Mesendoderm (in vitro differentiated cells): ENCODE measurements at regions not wholly inside any gene's neighbourhood (a gene's known extent, or its start where the extent isn't known, plus 50 kb on each side); places are given as distances from the start of the nearest gene placed in this dataset.

Source experiments
- DNase-seq: peaks from one replicate; pipeline ENCODE4 v3.0.0; 2013
- H2AK5ac ChIP-seq: 2 replicates; pipeline ENCODE4 v1.6.1; 2013; ENCODE audit warnings: low read length, inconsistent platforms
- H2BK120ac ChIP-seq: 2 replicates; pipeline ENCODE4 v1.6.1; 2013; ENCODE audit warnings: low read depth, mild to moderate bottlenecking, low read length, moderate library complexity, mixed read lengths
- H2BK15ac ChIP-seq: replicated peaks from 2 replicates; pipeline ENCODE4 v1.6.1; 2013; ENCODE audit warnings: low read depth, mild to moderate bottlenecking, moderate library complexity
- H2BK5ac ChIP-seq: 2 replicates; pipeline ENCODE4 v1.6.1; 2013; ENCODE audit warnings: low read length, inconsistent platforms
- H3K18ac ChIP-seq: 2 replicates; pipeline ENCODE4 v1.6.1; 2013; ENCODE audit warnings: mild to moderate bottlenecking, low read length, mixed read lengths
- H3K23ac ChIP-seq: one replicate; pipeline ENCODE4 v1.6.1; 2013; ENCODE audit warnings: low read length
- H3K27ac ChIP-seq: 2 replicates; pipeline ENCODE4 v1.5.1; 2013; ENCODE audit warnings: low read depth, mild to moderate bottlenecking, inconsistent platforms, low read length, moderate library complexity
- H3K27me3 ChIP-seq: 2 replicates; pipeline ENCODE4 v1.6.1; 2013; ENCODE audit warnings: low read length, control low read depth, mild to moderate bottlenecking, inconsistent platforms; ENCODE audit not compliant: insufficient read depth, poor library complexity
- H3K36me3 ChIP-seq: 2 replicates; pipeline ENCODE4 v1.6.1; 2013; ENCODE audit warnings: low read length, inconsistent platforms; ENCODE audit not compliant: control insufficient read depth, insufficient read depth
- H3K4ac ChIP-seq: one replicate; pipeline ENCODE4 v1.6.1; 2013; ENCODE audit warnings: low read depth, mild to moderate bottlenecking, low read length, moderate library complexity
- H3K4me1 ChIP-seq: 2 replicates; pipeline ENCODE4 v1.6.1; 2013; ENCODE audit warnings: low read depth, low read length, inconsistent platforms; ENCODE audit not compliant: control insufficient read depth
- H3K4me2 ChIP-seq: 2 replicates; pipeline ENCODE4 v1.6.1; 2013; ENCODE audit warnings: low read length
- H3K4me3 ChIP-seq: 2 replicates; pipeline ENCODE4 v1.5.1; 2013; ENCODE audit warnings: mild to moderate bottlenecking, low read length
- H3K56ac ChIP-seq: one replicate; pipeline ENCODE4 v1.6.1; 2013; ENCODE audit warnings: low read length
- H3K79me1 ChIP-seq: 2 replicates; pipeline ENCODE4 v1.6.1; 2013; ENCODE audit warnings: low read length, inconsistent platforms
- H3K79me2 ChIP-seq: 2 replicates; pipeline ENCODE4 v1.6.1; 2013; ENCODE audit warnings: mild to moderate bottlenecking, low read length; ENCODE audit not compliant: control insufficient read depth, insufficient read depth
- H3K9ac ChIP-seq: 2 replicates; pipeline ENCODE4 v1.6.1; 2013; ENCODE audit warnings: low read length, inconsistent platforms
- H4K5ac ChIP-seq: one replicate; pipeline ENCODE4 v1.6.1; 2013; ENCODE audit warnings: low read length
- H4K8ac ChIP-seq: one replicate; pipeline ENCODE4 v1.6.1; 2013; ENCODE audit warnings: low read depth, mild to moderate bottlenecking, control low read depth, low read length, moderate library complexity
- WGBS: extraction: QIAGEN DNeasy Blood & Tissue Kit; methylation state at CpG from one replicate; pipeline ENCODE4 v1.1.7; 2013; ENCODE audit warnings: low lambda C conversion rate, missing lambda C conversion rate; ENCODE audit not compliant: insufficient coverage; ENCODE audit errors: extremely low coverage; 5-methylcytosine and 5-hydroxymethylcytosine counted together

DNA sequence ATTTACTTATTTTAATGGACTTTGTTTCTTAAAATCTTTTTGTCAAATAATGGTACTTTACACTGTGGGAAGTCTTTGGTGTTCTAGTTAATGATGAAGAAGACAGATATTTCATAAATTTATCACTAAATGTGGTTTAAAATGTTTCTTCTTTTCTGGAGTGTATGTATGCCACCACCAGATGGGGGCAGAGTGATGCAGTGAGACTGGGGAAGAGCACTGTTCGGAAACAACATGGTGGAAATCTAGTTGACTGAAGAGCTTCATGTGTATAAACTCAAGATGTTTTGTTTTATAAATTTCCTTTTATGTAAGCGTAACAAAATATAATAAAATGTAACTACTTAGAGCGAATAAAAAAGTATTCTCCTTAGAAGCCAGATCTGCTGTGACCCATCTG lies 195.1 kb downstream of the KCNE4 start:
- no peak overlapping the region for H3K18ac ChIP-seq
- no peak overlapping the region for H2BK120ac ChIP-seq
- no peaks in the 10 kb centered on the region for H3K36me3 ChIP-seq
- peak; percentile 57 for DNase-seq
- WGBS = no CpG with 5 or more reads among the region's 3 CpGs
- no peak overlapping the region for H3K4me3 ChIP-seq
- no peak overlapping the region for H2AK5ac ChIP-seq
- H3K56ac ChIP-seq = no peak overlapping the region
- no peak overlapping the region for H4K8ac ChIP-seq
- H3K23ac ChIP-seq = no peak overlapping the region
- H2BK5ac ChIP-seq = no peak overlapping the region
- no peak overlapping the region for H3K27ac ChIP-seq
- H3K9ac ChIP-seq = no peak overlapping the region
- H3K4me1 ChIP-seq = no peaks in the 10 kb centered on the region
- H3K4me2 ChIP-seq = no peak overlapping the region
- no peak overlapping the region for H3K4ac ChIP-seq
- H3K79me2 ChIP-seq = no peaks in the 10 kb centered on the region
- H4K5ac ChIP-seq = no peak overlapping the region
- no peaks in the 10 kb centered on the region for H3K27me3 ChIP-seq
- H2BK15ac ChIP-seq = no peak overlapping the region
- H3K79me1 ChIP-seq = no peaks in the 10 kb centered on the region

DNA sequence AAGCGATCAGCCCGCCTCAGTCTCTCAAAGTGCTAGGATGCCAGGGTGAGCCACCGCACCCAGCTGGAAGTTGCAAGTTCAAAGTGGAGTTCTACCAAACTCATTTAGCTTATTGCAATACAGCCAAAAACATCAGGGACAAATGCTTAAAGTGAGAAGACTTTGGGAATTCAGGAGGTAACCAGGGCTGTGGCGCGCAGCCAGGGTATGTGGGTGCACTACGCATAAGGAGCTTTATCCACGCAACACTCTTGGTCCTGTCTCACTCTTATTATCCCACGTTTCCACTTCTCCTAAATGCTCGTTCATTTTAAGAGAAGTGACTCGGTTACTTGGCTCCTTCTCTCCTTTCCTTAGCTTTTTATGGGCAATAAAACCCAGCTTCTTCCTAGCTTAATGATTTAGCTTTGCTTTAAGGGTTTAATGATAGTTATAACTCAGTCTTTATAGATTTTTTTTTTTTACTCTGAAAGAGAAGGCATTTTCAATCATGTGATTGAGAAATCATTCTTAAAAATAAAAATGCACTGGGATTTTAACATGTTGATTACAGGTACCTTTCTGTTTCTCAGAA lies 199.8 kb downstream of the KCNE4 start:
- Histone ChIP-seq H4K8ac (no peak overlapping the region), H3K4me1 (no peaks in the 10 kb centered on the region), H3K4me2 (no peak overlapping the region), H4K5ac (no peak overlapping the region), H3K4ac (no peak overlapping the region), H3K4me3 (no peak overlapping the region), H3K18ac (no peak overlapping the region), H2BK5ac (no peak overlapping the region), H3K27me3 (no peaks in the 10 kb centered on the region), H3K27ac (no peak overlapping the region), H3K79me1 (no peaks in the 10 kb centered on the region), H3K36me3 (no peaks in the 10 kb centered on the region), H3K9ac (no peak overlapping the region), H2AK5ac (no peak overlapping the region), H3K56ac (no peak overlapping the region), H3K23ac (no peak overlapping the region), H3K79me2 (no peaks in the 10 kb centered on the region), H2BK15ac (no peak overlapping the region), H2BK120ac (no peak overlapping the region)
- WGBS = no CpG with 5 or more reads among the region's 10 CpGs
- no peak for DNase-seq

DNA sequence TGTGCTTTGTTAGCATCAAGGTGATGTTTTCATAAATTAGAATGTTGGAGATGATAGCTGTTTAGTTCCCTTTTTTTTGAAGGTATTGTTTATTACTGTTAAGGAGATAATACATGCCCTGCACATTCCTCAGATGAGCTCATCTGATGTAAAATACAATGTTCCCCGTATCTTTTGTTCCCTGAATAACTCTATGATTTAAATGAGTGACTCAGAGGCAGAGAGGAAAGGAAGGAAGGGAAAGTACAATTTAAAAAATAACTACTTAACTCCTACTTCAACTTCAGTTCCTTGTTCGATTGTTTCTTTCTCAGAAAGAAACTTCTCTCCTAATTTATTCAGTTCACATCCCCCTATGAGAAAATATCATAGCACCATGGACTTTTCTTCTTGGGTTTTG lies 208.7 kb downstream of the KCNE4 start:
- DNase-seq = no peak
- Histone ChIP-seq H3K4me3 (no peak overlapping the region), H4K5ac (no peak overlapping the region), H3K79me1 (no peaks in the 10 kb centered on the region), H3K56ac (no peak overlapping the region), H3K18ac (no peak overlapping the region), H3K36me3 (no peaks in the 10 kb centered on the region), H3K27ac (no peak overlapping the region), H2BK5ac (no peak overlapping the region), H4K8ac (no peak overlapping the region), H3K9ac (no peak overlapping the region), H3K4me1 (no peaks in the 10 kb centered on the region), H2BK15ac (no peak overlapping the region), H2AK5ac (no peak overlapping the region), H3K23ac (no peak overlapping the region), H2BK120ac (no peak overlapping the region), H3K4ac (no peak overlapping the region), H3K4me2 (no peak overlapping the region), H3K79me2 (no peaks in the 10 kb centered on the region), H3K27me3 (no peaks in the 10 kb centered on the region)
- WGBS = no CpG with 5 or more reads among the region's 2 CpGs

DNA sequence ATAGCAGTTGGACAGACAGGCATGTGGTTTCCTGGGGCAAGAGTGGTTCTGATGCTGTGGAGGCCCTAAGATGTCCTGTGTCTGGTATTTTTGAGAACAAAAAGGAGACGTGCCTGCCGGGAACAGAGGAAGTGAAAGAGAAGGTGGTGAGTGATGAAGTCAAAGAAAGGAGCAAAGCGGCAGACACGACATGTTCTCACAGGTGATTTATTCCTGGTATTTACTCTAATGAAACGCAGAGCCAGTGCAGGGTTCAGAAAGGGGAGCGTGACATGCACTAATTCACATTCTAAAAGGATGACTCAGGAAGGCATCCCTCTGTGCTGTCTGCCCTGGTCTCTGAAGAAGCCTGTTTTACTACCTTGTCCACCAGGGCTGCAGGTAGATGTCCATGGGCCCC lies 211.0 kb downstream of the KCNE4 start:
- H3K18ac ChIP-seq = no peak overlapping the region
- no peaks in the 10 kb centered on the region for H3K4me1 ChIP-seq
- H3K79me2 ChIP-seq = no peaks in the 10 kb centered on the region
- H3K79me1 ChIP-seq = no peaks in the 10 kb centered on the region
- H3K4ac ChIP-seq = no peak overlapping the region
- H2BK5ac ChIP-seq = no peak overlapping the region
- H3K27ac ChIP-seq = no peak overlapping the region
- H3K4me2 ChIP-seq = no peak overlapping the region
- H2BK120ac ChIP-seq = no peak overlapping the region
- no peak overlapping the region for H3K23ac ChIP-seq
- H3K4me3 ChIP-seq = no peak overlapping the region
- H3K36me3 ChIP-seq = no peaks in the 10 kb centered on the region
- no peaks in the 10 kb centered on the region for H3K27me3 ChIP-seq
- no peak overlapping the region for H4K5ac ChIP-seq
- WGBS = no CpG with 5 or more reads among the region's 6 CpGs
- peak; percentile 79 for DNase-seq
- H4K8ac ChIP-seq = no peak overlapping the region
- no peak overlapping the region for H3K9ac ChIP-seq
- no peak overlapping the region for H2BK15ac ChIP-seq
- H2AK5ac ChIP-seq = no peak overlapping the region
- H3K56ac ChIP-seq = no peak overlapping the region

DNA sequence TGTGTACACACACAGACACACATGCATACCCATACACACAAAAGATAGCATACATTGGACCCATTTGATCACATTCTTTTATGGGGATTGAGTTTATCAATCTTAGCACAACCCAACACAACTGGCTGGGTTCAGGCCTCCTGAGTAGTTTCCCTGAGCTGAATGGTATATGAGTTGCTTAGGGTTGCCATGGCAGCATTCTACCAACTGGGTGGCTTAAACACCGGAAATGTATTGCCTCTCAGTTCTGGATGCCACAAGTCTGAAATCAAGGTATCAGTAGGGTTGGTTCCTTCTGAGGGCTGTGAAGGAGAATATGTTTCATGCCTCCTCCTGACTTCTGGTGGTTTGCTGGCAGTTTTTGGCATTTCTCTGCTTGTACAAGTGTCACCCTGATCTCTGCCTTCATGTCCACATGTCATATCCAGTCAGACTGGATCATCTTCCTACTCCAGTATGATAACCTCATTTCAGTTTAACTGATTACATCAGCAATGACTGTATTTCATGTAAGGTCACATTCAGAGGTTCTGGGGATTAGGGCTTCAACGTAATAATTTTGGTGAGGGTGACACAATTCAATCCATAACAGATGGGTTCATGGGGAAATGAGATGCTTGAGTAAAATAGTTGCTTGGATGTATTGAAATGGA lies 212.7 kb downstream of the KCNE4 start:
- Histone ChIP-seq H3K27ac (no peak overlapping the region), H3K4me1 (no peaks in the 10 kb centered on the region), H3K27me3 (no peaks in the 10 kb centered on the region), H4K5ac (no peak overlapping the region), H3K4ac (no peak overlapping the region), H3K9ac (no peak overlapping the region), H3K4me3 (no peak overlapping the region), H3K23ac (no peak overlapping the region), H3K79me2 (no peaks in the 10 kb centered on the region), H3K36me3 (no peaks in the 10 kb centered on the region), H2BK15ac (no peak overlapping the region), H2AK5ac (no peak overlapping the region), H3K18ac (no peak overlapping the region), H3K79me1 (no peaks in the 10 kb centered on the region), H2BK120ac (no peak overlapping the region), H2BK5ac (no peak overlapping the region), H3K4me2 (no peak overlapping the region), H3K56ac (no peak overlapping the region), H4K8ac (no peak overlapping the region)
- DNase-seq = peak; percentile 29
- no CpG with 5 or more reads among the region's 2 CpGs for WGBS
